HCT116 (cell line): ENCODE measurements at regions not wholly inside any gene's neighbourhood (a gene's known extent, or its start where the extent isn't known, plus 50 kb on each side); places are given as distances from the start of the nearest gene placed in this dataset.

Source experiments
- POLR2A ChIP-seq: IDR thresholded peaks from 2 replicates; pipeline ENCODE4 v1.7.0; 2011; ENCODE audit warnings: borderline replicate concordance; ENCODE audit not compliant: insufficient read depth, insufficient read length; ENCODE audit errors: extremely low read depth
- SIN3A ChIP-seq: IDR thresholded peaks from 2 replicates; pipeline ENCODE4 v1.6.1; 2012; ENCODE audit warnings: low read depth

DNA sequence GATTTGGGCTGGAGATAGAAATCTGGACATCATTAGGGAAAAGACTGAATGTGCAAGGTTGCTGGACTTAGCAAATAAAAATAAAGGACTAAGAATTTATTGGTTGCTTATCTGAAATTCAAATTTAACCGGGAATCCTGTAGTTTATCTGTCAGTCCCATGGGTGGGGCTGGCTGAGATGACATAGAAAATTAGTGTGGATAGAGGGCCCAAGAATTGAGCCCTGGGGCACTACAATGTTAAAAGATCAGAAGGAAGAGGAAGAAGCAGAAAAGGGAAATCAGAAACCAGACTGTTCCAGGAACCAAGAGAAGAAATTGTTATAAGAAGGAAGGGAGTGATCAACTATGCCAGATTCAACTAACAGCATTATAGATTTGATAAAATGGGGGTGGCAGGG, 96.7 kb upstream of the CCDC196 start:
- TF ChIP-seq POLR2A = no peak
- TF ChIP-seq SIN3A = no peak
